ENCODE measurements at regions not wholly inside any gene's neighbourhood (a gene's known extent, or its start where the extent isn't known, plus 50 kb on each side); places are given as distances from the start of the nearest gene placed in this dataset.

- TF ChIP-seq YY1 (IDR thresholded peaks at IDR 0.05; ENCODE audit: extremely low read depth, insufficient replicate concordance, low read depth, low read length) (no peak), SP1 (IDR thresholded peaks at IDR 0.05; ENCODE audit: low read depth) (no peak), POLR2A (IDR thresholded peaks at IDR 0.05; ENCODE audit: borderline replicate concordance, extremely low read depth, insufficient read depth, insufficient read length) (no peak), POLR2AphosphoS5 (IDR thresholded peaks at IDR 0.05; ENCODE audit: low read depth, low read length) (no peak)
Observed at GRCh38 chr6:48978016-48978415, 485.0 kb downstream of the MMUT start.
